Spinal cord (tissue), 9 donors: ENCODE measurements at regions not wholly inside any gene's neighbourhood (a gene's known extent, or its start where the extent isn't known, plus 50 kb on each side); places are given as distances from the start of the nearest gene placed in this dataset.
A peak's percentile ranks its signal among the peaks of the same experiment; 100 is the strongest.

Experiments used
- DNase-seq, 6 donors: peaks; one replicate each; pipeline versions ENCODE4 v3.0.0 to v3.0.0-alpha.2; 2013 to 2015; ENCODE audit warnings: low spot score in 6 of 6, low read depth in 4 of 6
- H3K27ac ChIP-seq: one replicate; pipeline ENCODE4 v1.5.1; 2013; ENCODE audit warnings: low read depth, low read length, control low read depth
- H3K27me3 ChIP-seq: one replicate; pipeline ENCODE4 v1.6.1; 2013; ENCODE audit warnings: low read length; ENCODE audit not compliant: control insufficient read depth, insufficient read depth
- H3K36me3 ChIP-seq: one replicate; pipeline ENCODE4 v1.6.1; 2013; ENCODE audit warnings: low read length; ENCODE audit not compliant: control insufficient read depth, insufficient read depth
- H3K4me1 ChIP-seq: one replicate; pipeline ENCODE4 v1.6.1; 2013; ENCODE audit warnings: low read length; ENCODE audit not compliant: control insufficient read depth, insufficient read depth
- H3K4me3 ChIP-seq: one replicate; pipeline ENCODE4 v1.5.1; 2013; ENCODE audit warnings: low read depth, low read length, control low read depth
- H3K9me3 ChIP-seq: one replicate; pipeline ENCODE4 v1.6.1; 2013; ENCODE audit warnings: low read length; ENCODE audit not compliant: control insufficient read depth, insufficient read depth
- WGBS: methylation state at CpG from one replicate; pipeline ENCODE4 v1.1.5; 2013; ENCODE audit warnings: missing lambda C conversion rate; ENCODE audit not compliant: insufficient coverage; 5-methylcytosine and 5-hydroxymethylcytosine counted together
- donor health status: healthy.

- H3K27me3 ChIP-seq: no peaks in the 10 kb centered on the region
- 43% methylated on average over 1 of the region's 1 CpG for WGBS
- no peak overlapping the region for H3K4me3 ChIP-seq
- no peak for DNase-seq
- H3K9me3 ChIP-seq: peaks cover 2% of the 10 kb centered on the region
- H3K4me1 ChIP-seq: no peaks in the 10 kb centered on the region
- no peaks in the 10 kb centered on the region for H3K36me3 ChIP-seq
- no peak overlapping the region for H3K27ac ChIP-seq
Observed at GRCh38 chr12:58529114-58529665, 391.1 kb downstream of the LRIG3 start.

- DNase-seq: peak in 2 of 6 donors; percentile 40 to 70
Observed at GRCh38 chr12:58529897-58530741, 390.2 kb downstream of the LRIG3 start.

DNA sequence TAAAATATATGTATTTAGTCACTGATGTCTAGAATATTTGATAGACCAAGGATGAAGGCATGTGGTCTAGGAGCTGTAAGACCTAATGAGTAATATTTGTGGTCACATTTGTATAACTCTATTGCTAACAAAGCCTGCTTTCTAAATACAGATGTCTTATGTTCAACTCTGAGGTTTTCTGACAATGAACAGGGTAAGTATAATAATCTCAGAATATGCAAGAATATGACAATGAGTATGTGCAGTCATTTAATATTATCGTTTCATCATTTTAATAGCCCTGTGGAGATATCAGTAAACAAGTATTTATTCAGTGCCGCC is 389.6 kb downstream of the LRIG3 start:
- no peaks in the 10 kb centered on the region for H3K36me3 ChIP-seq
- no peak overlapping the region for H3K27ac ChIP-seq
- WGBS: no CpG with 5 or more reads among the region's 2 CpGs
- H3K27me3 ChIP-seq: no peaks in the 10 kb centered on the region
- no peak overlapping the region for H3K4me3 ChIP-seq
- H3K4me1 ChIP-seq: no peaks in the 10 kb centered on the region
- no peak for DNase-seq
- H3K9me3 ChIP-seq: peaks cover 2% of the 10 kb centered on the region

More at GRCh38 chr12:58529897-58530741, 390.2 kb downstream of the LRIG3 start:
- Histone ChIP-seq H3K36me3 (no peaks in the 10 kb centered on the region), H3K27ac (no peak overlapping the region), H3K27me3 (no peaks in the 10 kb centered on the region), H3K4me3 (no peak overlapping the region), H3K9me3 (peaks cover 2% of the 10 kb centered on the region), H3K4me1 (no peaks in the 10 kb centered on the region)
- 86% methylated on average over 2 of the region's 6 CpGs for WGBS

- Histone ChIP-seq H3K9me3 (peaks cover 2% of the 10 kb centered on the region), H3K27me3 (no peaks in the 10 kb centered on the region), H3K36me3 (no peaks in the 10 kb centered on the region), H3K4me1 (no peaks in the 10 kb centered on the region), H3K4me3 (no peak overlapping the region), H3K27ac (no peak overlapping the region)
- DNase-seq: no peak
- 95% methylated on average over 3 of the region's 4 CpGs for WGBS
Observed at GRCh38 chr12:58532855-58533608, 387.3 kb downstream of the LRIG3 start.

GRCh38 chr12:58533652-58534051 is 386.7 kb downstream of the LRIG3 start:
- Histone ChIP-seq H3K4me1 (no peaks in the 10 kb centered on the region), H3K4me3 (no peak overlapping the region), H3K36me3 (no peaks in the 10 kb centered on the region), H3K9me3 (peaks cover 2% of the 10 kb centered on the region), H3K27me3 (no peaks in the 10 kb centered on the region), H3K27ac (no peak overlapping the region)
- no peak for DNase-seq
- 89% methylated on average over 1 of the region's 1 CpG for WGBS

GRCh38 chr12:58537278-58537677 is 383.0 kb downstream of the LRIG3 start:
- 100% methylated on average over 1 of the region's 5 CpGs for WGBS
- Histone ChIP-seq H3K27ac (no peak overlapping the region), H3K27me3 (no peaks in the 10 kb centered on the region), H3K4me3 (no peak overlapping the region), H3K4me1 (no peaks in the 10 kb centered on the region), H3K9me3 (no peaks in the 10 kb centered on the region), H3K36me3 (no peaks in the 10 kb centered on the region)
- peak in 1 of 6 donors; percentile 68 for DNase-seq

- no peak for DNase-seq
- Histone ChIP-seq H3K9me3 (no peaks in the 10 kb centered on the region), H3K27me3 (no peaks in the 10 kb centered on the region), H3K36me3 (no peaks in the 10 kb centered on the region), H3K4me1 (no peaks in the 10 kb centered on the region), H3K27ac (no peak overlapping the region), H3K4me3 (no peak overlapping the region)
- 100% methylated on average over 1 of the region's 4 CpGs for WGBS
Observed at GRCh38 chr12:58539295-58539694, 381.0 kb downstream of the LRIG3 start.

DNA sequence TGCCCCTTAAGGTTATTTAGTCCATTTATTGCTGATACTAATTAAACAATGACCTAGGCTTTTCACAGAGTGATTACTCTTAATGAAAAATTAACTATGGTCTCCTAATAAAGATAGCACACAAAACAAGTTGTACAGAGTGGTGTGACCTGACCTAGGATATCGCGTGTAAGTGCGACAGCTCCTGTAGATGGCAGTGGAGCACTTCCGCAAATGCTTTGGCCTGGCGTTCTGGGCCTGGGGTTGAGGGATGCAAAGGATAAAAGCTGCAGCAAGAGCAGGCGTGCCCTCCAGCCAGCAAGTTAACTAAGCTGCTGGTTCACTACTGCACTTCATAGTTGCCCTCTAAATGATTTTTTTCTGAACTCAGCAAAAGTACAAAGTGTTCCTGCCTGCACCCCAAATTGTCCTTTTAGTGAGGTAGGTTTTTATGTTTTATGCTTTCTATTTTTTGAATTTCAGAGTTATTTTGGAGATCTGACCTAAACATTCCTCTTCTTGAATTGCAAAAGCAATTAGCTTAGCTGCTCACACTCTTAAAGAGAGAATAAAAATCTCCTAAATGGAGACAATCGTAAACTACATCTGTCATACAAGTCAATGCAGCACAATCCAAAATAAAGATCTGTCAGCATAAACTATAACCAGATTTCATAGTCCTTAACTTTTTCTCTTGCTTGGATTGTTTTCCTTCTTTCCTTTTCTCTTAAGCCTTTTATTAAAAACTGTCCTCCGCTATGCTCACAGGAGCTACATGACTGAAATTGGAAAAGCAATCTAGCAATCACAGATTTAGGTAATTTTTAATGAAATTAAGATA is 379.6 kb downstream of the LRIG3 start:
- Histone ChIP-seq H3K9me3 (no peaks in the 10 kb centered on the region), H3K27ac (no peak overlapping the region), H3K36me3 (no peaks in the 10 kb centered on the region), H3K4me1 (no peaks in the 10 kb centered on the region), H3K27me3 (no peaks in the 10 kb centered on the region), H3K4me3 (no peak overlapping the region)
- peak; percentile 53 to 96 (median 68) for DNase-seq
- WGBS: 27% methylated on average over 7 of the region's 8 CpGs

DNA sequence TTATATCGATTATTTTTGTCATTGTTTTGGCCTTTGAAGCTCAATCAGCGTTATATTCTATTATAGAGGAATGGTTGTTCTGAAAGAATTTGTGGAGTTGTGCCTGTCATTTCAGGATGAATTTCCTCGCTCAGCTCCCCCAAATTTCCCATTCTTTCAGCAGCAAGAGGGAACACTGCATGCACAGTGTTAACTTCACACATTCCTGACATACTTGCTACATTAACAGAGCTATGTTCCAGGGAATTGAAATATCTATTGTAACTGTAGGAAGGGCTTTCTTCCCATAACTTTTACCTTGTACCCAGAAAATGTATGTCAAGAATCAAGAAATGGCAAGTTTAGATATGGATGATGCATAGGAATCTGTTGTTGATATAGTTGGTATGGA is 379.0 kb downstream of the LRIG3 start:
- Histone ChIP-seq H3K4me3 (no peak overlapping the region), H3K9me3 (no peaks in the 10 kb centered on the region), H3K36me3 (no peaks in the 10 kb centered on the region), H3K27me3 (no peaks in the 10 kb centered on the region), H3K4me1 (no peaks in the 10 kb centered on the region), H3K27ac (no peak overlapping the region)
- no CpG with 5 or more reads among the region's 3 CpGs for WGBS
- DNase-seq: no peak
